H1 (cell line): ENCODE measurements at regions not wholly inside any gene's neighbourhood (a gene's known extent, or its start where the extent isn't known, plus 50 kb on each side); places are given as distances from the start of the nearest gene placed in this dataset.

Experiments used
- CTCF ChIA-PET: fragments of 300-600 bp; sonication (Branson Sonifier 250); formaldehyde crosslinking; loops from one replicate; lab custom pipeline; 2021; ENCODE audit not compliant: partially characterized antibody; lab: Charles Lee
- POLR2A ChIA-PET: fragments of 300-600 bp; sonication (Branson Sonifier 250); formaldehyde crosslinking; loops from one replicate; lab custom pipeline; 2021; ENCODE audit warnings: inconsistent platforms; ENCODE audit not compliant: partially characterized antibody; lab: Charles Lee
- DNase-seq, 2 experiments: peaks; one replicate each; pipeline versions ENCODE4 v3.0.0 to v3.0.0-alpha.2; 2010 to 2022; ENCODE audit warnings: low spot score in 2 of 2, low read depth in 1 of 2, mixed read lengths in 1 of 2
- FAIRE-seq: peaks from 2 replicates; lab custom pipeline; 2011; peaks lifted over from hg19 to GRCh38; lab: Jason Lieb, UNC
- H2AFZ ChIP-seq: 2 replicates; pipeline ENCODE4 v1.8.1; 2012; ENCODE audit warnings: low read length, inconsistent platforms
- H2AK5ac ChIP-seq: 2 replicates; pipeline ENCODE4 v1.6.1; 2013; ENCODE audit warnings: low read depth, low read length
- H2BK120ac ChIP-seq: replicated peaks from 2 replicates; pipeline ENCODE3; 2013; ENCODE audit warnings: low read depth, low read length, inconsistent platforms
- H2BK12ac ChIP-seq: 2 replicates; pipeline ENCODE4 v1.6.1; 2013; ENCODE audit warnings: low read depth, low read length
- H2BK15ac ChIP-seq: 2 replicates; pipeline ENCODE4 v1.6.1; 2013; ENCODE audit warnings: low read length
- H2BK20ac ChIP-seq: 2 replicates; pipeline ENCODE4 v1.6.1; 2013; ENCODE audit warnings: low read length
- H2BK5ac ChIP-seq: 2 replicates; pipeline ENCODE4 v1.6.1; 2013; ENCODE audit warnings: low read depth, low read length
- H3K14ac ChIP-seq: 2 replicates; pipeline ENCODE4 v1.6.1; 2013; ENCODE audit warnings: inconsistent platforms; ENCODE audit not compliant: insufficient read length
- H3K18ac ChIP-seq: 2 replicates; pipeline ENCODE4 v1.6.1; 2013; ENCODE audit warnings: low read length; ENCODE audit errors: extremely low read depth
- H3K23ac ChIP-seq: 2 replicates; pipeline ENCODE4 v1.6.1; 2013; ENCODE audit warnings: inconsistent platforms; ENCODE audit not compliant: insufficient read length
- H3K23me2 ChIP-seq: 2 replicates; pipeline ENCODE4 v1.6.1; 2013; ENCODE audit warnings: low read depth, low read length
- H3K27ac ChIP-seq: 2 replicates; pipeline ENCODE4 v1.6.1; 2011; ENCODE audit warnings: low read depth, low read length, inconsistent platforms
- H3K27me3 ChIP-seq, 4 experiments: replicated peaks in 1 of 4; 1 replicate in 1 of 4; 2 replicates in 3 of 4; pipeline versions ENCODE4 v1.6.1 to v1.8.1; 2011 to 2013; ENCODE audit warnings: low read length in 3 of 4, mild to moderate bottlenecking in 3 of 4, inconsistent platforms in 2 of 4, mixed read lengths in 2 of 4, moderate library complexity in 1 of 4; ENCODE audit not compliant: control insufficient read depth in 3 of 4, insufficient read depth in 3 of 4; ENCODE audit errors: extremely low read depth in 1 of 4
- H3K36me3 ChIP-seq, 4 experiments: 2 replicates each; pipeline versions ENCODE4 v1.6.1 to v1.8.1; 2011 to 2013; ENCODE audit warnings: mild to moderate bottlenecking in 4 of 4, low read length in 3 of 4, moderate library complexity in 2 of 4, control low read depth in 1 of 4, inconsistent platforms in 1 of 4; ENCODE audit not compliant: insufficient read depth in 4 of 4, control insufficient read depth in 2 of 4
- H3K4ac ChIP-seq: replicated peaks from 2 replicates; pipeline ENCODE3; 2013; ENCODE audit warnings: low read length, low read depth, mixed read lengths, inconsistent platforms; ENCODE audit not compliant: insufficient read length
- H3K4me1 ChIP-seq, 4 experiments: replicated peaks in 1 of 4; 1 replicate in 1 of 4; 2 replicates in 3 of 4; pipeline versions ENCODE4 v1.6.1 to v1.8.1; 2011 to 2013; ENCODE audit warnings: low read length in 3 of 4, inconsistent platforms in 2 of 4, mixed read lengths in 1 of 4; ENCODE audit not compliant: insufficient read depth in 4 of 4, control insufficient read depth in 3 of 4
- H3K4me2 ChIP-seq, 2 experiments: 2 replicates each; pipeline versions ENCODE4 v1.6.1 to v1.8.1; 2011 to 2013; ENCODE audit warnings: low read depth in 2 of 2, low read length in 2 of 2, control low read depth in 1 of 2, inconsistent platforms in 1 of 2, mild to moderate bottlenecking in 1 of 2; ENCODE audit not compliant: insufficient read depth in 1 of 2
- H3K4me3 ChIP-seq, 4 experiments: fragments of 200-600, 300-600 bp in 1 of 4; sonication (generic), shearing (Covaris generic), sonication (Bioruptor Twin) in 1 of 4; 2 replicates each; pipeline versions ENCODE4 v1.5.1 to v1.8.1; 2011 to 2016; ENCODE audit warnings: low read length in 4 of 4, low read depth in 3 of 4, control low read depth in 2 of 4, inconsistent platforms in 2 of 4, mild to moderate bottlenecking in 2 of 4, mixed read lengths in 1 of 4, moderate library complexity in 1 of 4; ENCODE audit not compliant: insufficient read depth in 2 of 4; ENCODE audit errors: extremely low read depth in 1 of 4
- H3K56ac ChIP-seq: replicated peaks from 2 replicates; pipeline ENCODE3; 2013; ENCODE audit warnings: low read depth, mild to moderate bottlenecking, mixed read lengths, low read length, inconsistent platforms; ENCODE audit not compliant: insufficient read length
- H3K79me1 ChIP-seq: 2 replicates; pipeline ENCODE4 v1.6.1; 2013; ENCODE audit warnings: low read depth, low read length, control low read depth
- H3K79me2 ChIP-seq, 2 experiments: 2 replicates each; pipeline versions ENCODE4 v1.6.1 to v1.8.1; 2012 to 2013; ENCODE audit warnings: low read length in 2 of 2, mild to moderate bottlenecking in 2 of 2, inconsistent platforms in 1 of 2; ENCODE audit not compliant: insufficient read depth in 2 of 2, control insufficient read depth in 1 of 2
- H3K9ac ChIP-seq, 4 experiments: replicated peaks in 1 of 4; 1 replicate in 1 of 4; 2 replicates in 3 of 4; pipeline versions ENCODE4 v1.6.1 to v1.8.1; 2011 to 2013; ENCODE audit warnings: low read depth in 3 of 4, low read length in 3 of 4, control low read depth in 2 of 4, mild to moderate bottlenecking in 2 of 4, moderate library complexity in 2 of 4, inconsistent platforms in 1 of 4; ENCODE audit errors: extremely low read depth in 1 of 4
- H3K9me3 ChIP-seq, 2 experiments: 2 replicates each; pipeline versions ENCODE4 v1.6.1 to v1.8.1; 2012 to 2013; ENCODE audit warnings: mild to moderate bottlenecking in 2 of 2, moderate library complexity in 2 of 2, control low read depth in 1 of 2, inconsistent platforms in 1 of 2, low read depth in 1 of 2, low read length in 1 of 2, mixed read lengths in 1 of 2; ENCODE audit not compliant: insufficient read depth in 2 of 2
- H4K20me1 ChIP-seq, 2 experiments: replicated peaks in 1 of 2; 2 replicates each; pipeline versions ENCODE3 to v1.8.1; 2011 to 2013; ENCODE audit warnings: inconsistent platforms in 2 of 2, low read length in 2 of 2, mild to moderate bottlenecking in 1 of 2; ENCODE audit not compliant: insufficient read depth in 2 of 2, control insufficient read depth in 1 of 2
- H4K5ac ChIP-seq: 2 replicates; pipeline ENCODE4 v1.6.1; 2013; ENCODE audit warnings: low read length, low read depth, mixed read lengths, inconsistent platforms; ENCODE audit not compliant: insufficient read length
- H4K8ac ChIP-seq: 2 replicates; pipeline ENCODE4 v1.8.0; 2013; ENCODE audit warnings: mild to moderate bottlenecking, moderate library complexity, low read length, inconsistent platforms; ENCODE audit not compliant: insufficient read depth; ENCODE audit errors: extremely low read depth
- H4K91ac ChIP-seq: replicated peaks from 2 replicates; pipeline ENCODE3; 2013; ENCODE audit warnings: low read length, mixed read lengths, inconsistent platforms; ENCODE audit not compliant: insufficient read length
- CTCF ChIP-seq, 3 experiments: IDR thresholded peaks; 1 replicate in 2 of 3; 2 replicates in 1 of 3; pipeline versions ENCODE4 v1.5.1 to v1.6.1; 2011; ENCODE audit warnings: low read length in 3 of 3, mild to moderate bottlenecking in 3 of 3, inconsistent platforms in 2 of 3, low read depth in 1 of 3, moderate library complexity in 1 of 3; ENCODE audit not compliant: insufficient read depth in 1 of 3; ENCODE audit errors: control extremely low read depth in 1 of 3
- RAD21 ChIP-seq, 2 experiments: IDR thresholded peaks in 1 of 2; conservative IDR thresholded peaks in 1 of 2; 2 replicates each; pipeline ENCODE4 v1.6.1; 2011; ENCODE audit warnings: low read depth in 2 of 2, low read length in 2 of 2, improper control_type of control experiment in 1 of 2, inconsistent platforms in 1 of 2, mild to moderate bottlenecking in 1 of 2, moderate library complexity in 1 of 2
- SIX5 ChIP-seq: IDR thresholded peaks from 2 replicates; pipeline ENCODE4 v1.6.1; 2011; ENCODE audit warnings: mild to moderate bottlenecking, low read depth, low read length
- WGBS, 2 experiments: shearing (Covaris generic) in 1 of 2; methylation state at CpG; one replicate each; pipeline versions ENCODE4 v1.1.6 to v1.1.7; 2013 to 2015; ENCODE audit warnings: low lambda C conversion rate in 2 of 2, mixed read lengths in 2 of 2, inconsistent platforms in 1 of 2, low coverage in 1 of 2, missing lambda C conversion rate in 1 of 2; ENCODE audit not compliant: insufficient replicate concordance in 2 of 2, insufficient coverage in 1 of 2, insufficient read length in 1 of 2; ENCODE audit errors: extremely low coverage in 1 of 2, missing lambda C conversion rate in 1 of 2; 5-methylcytosine and 5-hydroxymethylcytosine counted together

- TF ChIP-seq SIX5 (no peak), CTCF (IDR thresholded peaks at IDR 0.05; ENCODE audit: control extremely low read depth in 1 of 3, insufficient read depth in 1 of 3, low read depth in 1 of 3, low read length in 3 of 3) (peak in 2 of 3 experiments; percentile 10 to 31; a peak in 2 of 4 replicates), RAD21 (IDR thresholded peaks at IDR 0.05 in 1 of 2, conservative IDR thresholded peaks at IDR 0.05 in 1 of 2; ENCODE audit: low read depth in 2 of 2, low read length in 2 of 2) (peak; percentile 42 to 43)
- TF ChIP-seq, all 59 proteins: peak for 2
- Histone ChIP-seq H2BK5ac (no peak overlapping the region), H3K79me1 (no peaks in the 10 kb centered on the region; the same call in 1 of the 2 replicates), H3K9me3 (no peaks in the 10 kb centered on the region), H3K36me3 (no peaks in the 10 kb centered on the region), H3K9ac (no peak overlapping the region), H4K5ac (no peak overlapping the region), H2BK120ac (no peak overlapping the region), H2BK12ac (no peak overlapping the region), H3K4ac (no peak overlapping the region), H3K23me2 (no peaks in the 10 kb centered on the region), H2BK20ac (no peak overlapping the region), H3K4me2 (no peak overlapping the region), H2BK15ac (no peak overlapping the region), H3K4me3 (no peak overlapping the region), H3K56ac (no peak overlapping the region), H2AFZ (no peak overlapping the region), H3K79me2 (no peaks in the 10 kb centered on the region), H3K27ac (no peak overlapping the region), H4K20me1 (no peaks in the 10 kb centered on the region), H3K27me3 (no peaks in the 10 kb centered on the region), H4K8ac (no peak overlapping the region), H3K18ac (no peak overlapping the region), H2AK5ac (no peak overlapping the region), H3K4me1 (no peaks in the 10 kb centered on the region), H3K23ac (no peak overlapping the region), H3K14ac (no peak overlapping the region), H4K91ac (no peak overlapping the region)
- DNase-seq (no peak), FAIRE-seq (no peak)
- ChIA-PET CTCF (interaction anchor here (0.8 to 1.2 kb wide), 5 partner anchors 12 to 472 kb away, joined by 3 to 4 read pairs (median 3); no protein-coding TSS in a partner anchor), POLR2A (no interaction called here)
- 76% methylated on average over 2 of the region's 2 CpGs; no CpG with 5 or more reads in 1 of the 2 experiments for WGBS, 2 experiments
Observed at GRCh38 chr14:41130274-41130673, 476.4 kb upstream of the LRFN5 start.
